Uterus (tissue), 3 donors: ENCODE measurements at regions not wholly inside any gene's neighbourhood (a gene's known extent, or its start where the extent isn't known, plus 50 kb on each side); places are given as distances from the start of the nearest gene placed in this dataset.
"Not testable (repeated sequence)": the region's sequence is repeated elsewhere in the genome, so short reads cannot be mapped to it uniquely, and the experiment has no call there.

ENCODE experiments used
- DNase-seq, 2 donors: peaks; one replicate each; pipeline ENCODE4 v3.0.0-alpha.2; 2019 to 2020
- H3K27ac ChIP-seq, 2 donors: fragments of 200-600 bp; sonication (generic); 1 replicate in 1 of 2; 2 replicates in 1 of 2; pipeline ENCODE4 v1.5.1; 2016 to 2018
- H3K27me3 ChIP-seq, 2 donors: fragments of 200-600 bp; sonication (generic); one replicate each; pipeline ENCODE4 v1.5.1; 2018 to 2019; ENCODE audit warnings: control low read depth in 1 of 2
- H3K36me3 ChIP-seq, 2 donors: fragments of 200-600 bp; sonication (generic); one replicate each; pipeline ENCODE4 v1.5.1; 2019; ENCODE audit warnings: control low read depth in 1 of 2
- H3K4me1 ChIP-seq, 2 donors: fragments of 200-600 bp; sonication (generic); one replicate each; pipeline ENCODE4 v1.5.1; 2018 to 2019; ENCODE audit warnings: control low read depth in 1 of 2
- H3K4me3 ChIP-seq, 2 donors: fragments of 200-600 bp; sonication (generic); 1 replicate in 1 of 2; 2 replicates in 1 of 2; pipeline ENCODE4 v1.5.1; 2018 to 2019; ENCODE audit warnings: mild to moderate bottlenecking in 1 of 2
- H3K9me3 ChIP-seq, 2 donors: fragments of 200-600 bp; sonication (generic); one replicate each; pipeline ENCODE4 v1.5.1; 2019; ENCODE audit warnings: control low read depth in 1 of 2
- POLR2A ChIP-seq, 2 donors: fragments of 450-650 bp; IDR thresholded peaks; one replicate each; pipeline ENCODE4 v1.6.1; 2016; ENCODE audit warnings: antibody characterized with exemption in 2 of 2, mild to moderate bottlenecking in 1 of 2, moderate library complexity in 1 of 2
- intact Hi-C: fragments of 100-400 bp; cut with DNase I; formaldehyde crosslinking; loops from one replicate; pipeline ENCODE4 v1.15.1; 2023; ENCODE audit warnings: low total_unique reads
- TF ChIP-seq, protein P1 (sequence below), 4 experiments: fragments of 200-600 bp in 2 of 4; fragments of 450-650 bp in 2 of 4; sonication (generic) in 2 of 4; IDR thresholded peaks; one replicate each; pipeline ENCODE4 v1.5.1; 2016 to 2019; ENCODE audit warnings: antibody characterized with exemption in 4 of 4, mild to moderate bottlenecking in 2 of 4, moderate library complexity in 1 of 4
- donor health status: DM: yes; HTN: yes; CAD: no.

DNA sequence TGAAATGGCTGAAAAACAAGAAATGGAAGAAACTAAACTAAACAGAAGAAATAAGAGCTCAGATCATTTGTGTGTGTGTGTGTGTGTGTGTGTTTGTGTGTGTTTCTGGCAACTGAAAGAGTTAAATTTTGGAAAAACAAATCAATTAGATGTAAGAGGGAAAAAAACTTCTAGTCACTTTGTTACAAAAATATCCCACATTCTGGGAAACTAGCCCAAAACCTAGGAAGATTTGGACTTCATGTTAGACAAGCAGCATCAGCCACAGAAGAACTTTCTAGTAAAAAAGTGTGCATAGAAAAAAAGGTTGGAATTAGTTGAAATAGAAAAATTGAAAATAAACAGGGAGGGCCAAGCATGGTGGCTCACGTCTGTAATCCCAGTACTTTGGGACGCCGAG, 111.6 kb upstream of the PRKG2 start:
- Histone ChIP-seq H3K9me3 (no peaks in the 10 kb centered on the region), H3K36me3 (no peaks in the 10 kb centered on the region), H3K27ac (no peak overlapping the region), H3K4me3 (no peak overlapping the region), H3K4me1 (no peaks in the 10 kb centered on the region), H3K27me3 (no peaks in the 10 kb centered on the region)
- intact Hi-C loops: no loop called here
- no peak for TF ChIP-seq POLR2A (IDR thresholded peaks at IDR 0.05)
- no peak for DNase-seq

DNA sequence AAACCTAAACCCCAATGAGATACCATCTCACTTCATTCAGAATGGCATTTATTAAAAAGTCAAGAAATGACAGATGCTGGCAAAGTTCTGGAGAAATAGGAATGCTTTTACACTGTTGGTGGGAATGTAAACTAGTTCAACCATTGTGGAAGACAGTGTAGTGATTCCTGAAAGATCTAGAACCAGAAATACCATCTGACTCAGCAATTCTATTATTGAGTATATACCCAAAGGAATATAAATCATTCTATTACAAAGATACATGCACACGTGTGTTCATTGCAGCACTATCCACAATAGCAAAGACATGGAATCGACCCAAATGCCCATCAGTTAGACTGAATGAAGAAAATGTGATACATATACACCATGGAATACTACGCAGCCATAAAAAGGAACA, 109.6 kb upstream of the PRKG2 start:
- H3K36me3 ChIP-seq, H3K4me1 ChIP-seq, DNase-seq, H3K27me3 ChIP-seq, H3K9me3 ChIP-seq, H3K4me3 ChIP-seq, intact Hi-C loops, H3K27ac ChIP-seq: not testable (repeated sequence)

DNA sequence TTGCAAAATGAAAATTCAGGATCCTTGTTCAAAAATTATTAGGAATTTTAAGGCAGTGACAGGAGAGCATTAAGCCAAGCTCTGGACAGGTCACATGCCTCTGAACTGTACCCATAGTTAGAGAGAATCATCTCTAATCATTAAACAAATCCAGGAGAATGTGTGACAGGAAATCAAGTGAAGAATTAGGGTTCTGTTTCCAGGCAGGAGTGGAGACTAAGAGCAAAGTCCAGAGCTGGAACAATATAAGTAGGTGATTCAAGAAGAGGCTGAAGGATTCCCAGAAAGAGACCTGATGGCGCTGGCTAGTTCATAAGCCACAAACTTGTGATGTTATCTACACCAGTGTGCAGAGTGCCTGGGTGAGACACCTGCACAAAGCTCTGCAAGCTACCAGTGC, 104.6 kb upstream of the PRKG2 start:
- intact Hi-C loops: no loop called here
- DNase-seq: no peak
- no peaks in the 10 kb centered on the region for H3K36me3 ChIP-seq
- no peaks in the 10 kb centered on the region for H3K9me3 ChIP-seq
- H3K27me3 ChIP-seq: no peaks in the 10 kb centered on the region
- no peak overlapping the region for H3K4me3 ChIP-seq
- TF ChIP-seq, protein P1, sequence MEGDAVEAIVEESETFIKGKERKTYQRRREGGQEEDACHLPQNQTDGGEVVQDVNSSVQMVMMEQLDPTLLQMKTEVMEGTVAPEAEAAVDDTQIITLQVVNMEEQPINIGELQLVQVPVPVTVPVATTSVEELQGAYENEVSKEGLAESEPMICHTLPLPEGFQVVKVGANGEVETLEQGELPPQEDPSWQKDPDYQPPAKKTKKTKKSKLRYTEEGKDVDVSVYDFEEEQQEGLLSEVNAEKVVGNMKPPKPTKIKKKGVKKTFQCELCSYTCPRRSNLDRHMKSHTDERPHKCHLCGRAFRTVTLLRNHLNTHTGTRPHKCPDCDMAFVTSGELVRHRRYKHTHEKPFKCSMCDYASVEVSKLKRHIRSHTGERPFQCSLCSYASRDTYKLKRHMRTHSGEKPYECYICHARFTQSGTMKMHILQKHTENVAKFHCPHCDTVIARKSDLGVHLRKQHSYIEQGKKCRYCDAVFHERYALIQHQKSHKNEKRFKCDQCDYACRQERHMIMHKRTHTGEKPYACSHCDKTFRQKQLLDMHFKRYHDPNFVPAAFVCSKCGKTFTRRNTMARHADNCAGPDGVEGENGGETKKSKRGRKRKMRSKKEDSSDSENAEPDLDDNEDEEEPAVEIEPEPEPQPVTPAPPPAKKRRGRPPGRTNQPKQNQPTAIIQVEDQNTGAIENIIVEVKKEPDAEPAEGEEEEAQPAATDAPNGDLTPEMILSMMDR (IDR thresholded peaks at IDR 0.05): no peak
- TF ChIP-seq POLR2A (IDR thresholded peaks at IDR 0.05): no peak
- H3K4me1 ChIP-seq: no peaks in the 10 kb centered on the region
- H3K27ac ChIP-seq: no peak overlapping the region

DNA sequence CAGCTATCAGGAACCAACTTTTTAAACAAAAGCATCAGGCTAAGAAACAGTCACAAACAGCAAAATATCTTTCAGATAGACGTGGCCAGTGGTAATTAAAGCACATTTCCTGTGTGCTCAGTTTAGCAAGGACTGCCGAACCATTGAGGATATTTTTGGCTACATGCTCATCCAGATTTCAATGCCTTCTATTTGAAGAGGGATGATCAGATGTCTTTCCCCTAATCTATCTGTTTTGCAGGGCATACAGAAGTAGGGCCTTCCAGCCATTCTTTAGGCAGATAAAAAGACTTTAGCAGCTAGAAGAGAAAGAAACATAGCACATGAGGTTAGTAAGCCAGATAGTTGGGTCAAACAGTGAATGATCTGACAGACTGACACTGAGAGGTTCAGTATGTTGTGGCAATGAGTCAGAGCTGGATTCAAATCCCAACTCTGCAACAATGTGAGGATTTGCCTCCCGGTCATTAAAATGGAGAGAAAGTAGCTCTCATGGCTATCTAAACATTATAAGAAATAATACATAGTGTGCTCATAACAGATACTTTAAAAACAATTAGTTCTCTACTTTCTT, 100.0 kb upstream of the PRKG2 start:
- Histone ChIP-seq H3K27ac (no peak overlapping the region), H3K9me3 (no peaks in the 10 kb centered on the region), H3K4me3 (no peak overlapping the region), H3K27me3 (no peaks in the 10 kb centered on the region), H3K4me1 (no peaks in the 10 kb centered on the region), H3K36me3 (no peaks in the 10 kb centered on the region)
- no peak for DNase-seq
- intact Hi-C loops: no loop called here
- TF ChIP-seq, protein P1 (IDR thresholded peaks at IDR 0.05): no peak
- no peak for TF ChIP-seq POLR2A (IDR thresholded peaks at IDR 0.05)

DNA sequence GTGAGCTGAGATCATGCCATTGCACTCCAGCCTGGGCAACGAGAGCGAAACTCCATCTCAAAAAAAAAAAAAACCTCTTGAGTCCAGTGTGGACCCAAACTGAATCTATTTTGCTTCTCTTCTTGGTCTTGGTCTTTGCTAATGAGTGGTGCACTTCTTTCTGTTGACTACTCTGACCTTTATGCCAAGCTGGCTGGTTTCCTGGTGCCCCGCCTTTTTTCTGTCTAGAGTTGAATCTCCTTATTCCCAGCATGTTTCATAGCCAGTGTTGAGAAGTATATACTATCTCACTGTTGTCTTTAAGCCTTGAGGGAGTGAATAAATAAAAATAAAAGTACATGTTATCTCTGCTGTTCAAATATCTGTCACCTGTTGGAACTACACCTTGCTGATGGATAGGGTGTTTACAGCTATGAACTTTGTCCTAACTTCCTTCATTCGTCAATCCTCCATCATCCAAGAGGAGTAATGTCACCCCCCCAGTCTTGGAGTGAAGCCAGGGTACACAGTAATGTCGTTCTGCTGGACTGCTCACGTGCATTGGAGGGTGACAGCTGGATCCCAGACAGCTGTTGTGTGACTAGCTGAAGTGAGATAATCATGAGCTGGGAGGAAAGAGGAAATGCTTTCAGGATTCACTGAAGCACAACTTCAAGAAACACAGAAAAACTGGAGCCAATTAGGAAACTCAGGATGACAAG, 99.3 kb upstream of the PRKG2 start:
- no peak for TF ChIP-seq POLR2A (IDR thresholded peaks at IDR 0.05)
- TF ChIP-seq, protein P1 (IDR thresholded peaks at IDR 0.05): no peak
- H3K27ac ChIP-seq: no peak overlapping the region
- no peaks in the 10 kb centered on the region for H3K9me3 ChIP-seq
- DNase-seq: no peak
- no peaks in the 10 kb centered on the region for H3K4me1 ChIP-seq
- no peaks in the 10 kb centered on the region for H3K27me3 ChIP-seq
- no peak overlapping the region for H3K4me3 ChIP-seq
- intact Hi-C loops: no loop called here
- no peaks in the 10 kb centered on the region for H3K36me3 ChIP-seq

DNA sequence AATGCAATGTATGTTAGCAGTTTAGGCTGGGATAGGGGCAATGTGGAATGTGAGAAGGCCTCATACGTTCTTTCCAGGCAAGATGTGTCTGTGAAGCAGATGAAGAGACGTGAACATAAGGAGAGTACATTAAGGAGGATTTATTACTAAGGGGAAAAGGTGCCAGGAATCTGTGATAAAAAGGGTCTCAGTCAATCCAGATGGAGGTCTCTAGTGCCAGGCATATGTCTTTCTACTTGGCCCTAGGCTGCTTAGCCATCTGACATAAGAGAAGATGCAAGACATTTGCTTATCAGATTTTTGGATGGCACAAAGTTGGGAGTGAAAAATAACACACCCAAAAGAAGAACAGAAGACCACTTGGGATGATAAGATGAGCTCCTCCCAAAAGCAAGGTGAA, 93.0 kb upstream of the PRKG2 start:
- no peak for TF ChIP-seq POLR2A (IDR thresholded peaks at IDR 0.05)
- TF ChIP-seq, protein P1 (IDR thresholded peaks at IDR 0.05): no peak
- no peaks in the 10 kb centered on the region for H3K4me1 ChIP-seq
- H3K36me3 ChIP-seq: no peaks in the 10 kb centered on the region
- no peaks in the 10 kb centered on the region for H3K9me3 ChIP-seq
- no peaks in the 10 kb centered on the region for H3K27me3 ChIP-seq
- DNase-seq: no peak
- intact Hi-C loops: no loop called here
- H3K4me3 ChIP-seq: no peak overlapping the region
- H3K27ac ChIP-seq: no peak overlapping the region
